Esophagus muscularis mucosa (tissue), 4 donors: ENCODE measurements at regions not wholly inside any gene's neighbourhood (a gene's known extent, or its start where the extent isn't known, plus 50 kb on each side); places are given as distances from the start of the nearest gene placed in this dataset.

Source experiments
- CTCF ChIP-seq, 3 experiments: fragments of 200-600 bp in 2 of 3; fragments of 450-650 bp in 1 of 3; sonication (generic) in 2 of 3; IDR thresholded peaks; one replicate each; pipeline ENCODE4 v1.5.1; 2017 to 2019; ENCODE audit warnings: antibody characterized with exemption in 3 of 3, mild to moderate bottlenecking in 2 of 3, moderate library complexity in 1 of 3
- EP300 ChIP-seq: sonication (generic); formaldehyde crosslinking; IDR thresholded peaks from one replicate; pipeline ENCODE4 v1.6.1; 2017; ENCODE audit warnings: antibody characterized with exemption
- POLR2A ChIP-seq: fragments of 450-650 bp; IDR thresholded peaks from one replicate; pipeline ENCODE4 v1.6.1; 2017; ENCODE audit warnings: antibody characterized with exemption, moderate library complexity, mild to moderate bottlenecking, low read depth
- POLR2AphosphoS5 ChIP-seq, 2 donors: sonication (generic); formaldehyde crosslinking; IDR thresholded peaks; one replicate each; pipeline ENCODE4 v1.6.1; 2017; ENCODE audit warnings: antibody characterized with exemption in 2 of 2

GRCh38 chr3:127077505-127078064, 94.7 kb downstream of the PLXNA1 start:
- TF ChIP-seq POLR2AphosphoS5 (IDR thresholded peaks at IDR 0.05) (no peak), CTCF (IDR thresholded peaks at IDR 0.05) (no peak), POLR2A (no peak), EP300 (no peak)
